ENCODE measurements at regions not wholly inside any gene's neighbourhood (a gene's known extent, or its start where the extent isn't known, plus 50 kb on each side); places are given as distances from the start of the nearest gene placed in this dataset.

DNA sequence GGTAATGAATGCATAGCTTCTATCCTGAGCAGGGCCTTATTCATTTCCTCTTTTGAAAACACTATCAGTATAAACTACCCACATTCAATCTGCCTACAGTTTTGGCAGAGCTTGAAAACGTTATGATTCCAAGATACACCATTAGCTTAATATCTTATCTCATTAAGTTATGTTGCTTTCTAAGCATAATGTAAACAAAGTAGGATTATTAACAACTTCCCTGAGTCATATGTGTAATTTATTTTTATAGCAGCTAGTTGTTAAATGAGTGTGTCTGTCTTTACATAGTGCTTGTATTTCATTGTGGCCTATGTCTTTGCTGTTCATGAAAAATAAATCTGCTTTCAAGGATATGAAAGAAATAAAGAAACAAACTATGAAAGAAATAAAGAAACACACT is 106.2 kb upstream of the DLX6 start:
- Histone ChIP-seq H3K23ac (ENCODE audit: low read depth, low read length) (no peak overlapping the region), H4K5ac (ENCODE audit: low read depth, low read length) (no peak overlapping the region), H3K14ac (replicated peaks; ENCODE audit: low read depth, low read length) (no peak overlapping the region), H4K91ac (ENCODE audit: insufficient read depth, low read depth, low read length) (no peak overlapping the region), H2AFZ (replicated peaks; ENCODE audit: low read length, poor library complexity) (no peak overlapping the region), H3K4ac (ENCODE audit: low read depth, low read length) (no peak overlapping the region), H3K4me2 (ENCODE audit: low read depth, low read length) (no peak overlapping the region), H3K36me3 (ENCODE audit: control insufficient read depth, insufficient read depth, low read length) (no peaks in the 10 kb centered on the region), H3K79me1 (ENCODE audit: low read depth in 1 of 2, low read length in 2 of 2) (no peaks in the 10 kb centered on the region), H2BK15ac (ENCODE audit: low read depth, low read length) (no peak overlapping the region), H4K20me1 (ENCODE audit: insufficient read depth, low read length) (no peaks in the 10 kb centered on the region), H3K27me3 (ENCODE audit: control insufficient read depth, insufficient read depth, low read length) (no peaks in the 10 kb centered on the region), H2BK20ac (ENCODE audit: low read depth, low read length) (no peak overlapping the region), H3K56ac (ENCODE audit: extremely low read depth, insufficient read depth, low read length) (no peak overlapping the region), H3K4me3 (ENCODE audit: insufficient read depth, low read depth, low read length) (no peak overlapping the region), H3K27ac (ENCODE audit: insufficient read depth, low read length) (no peak overlapping the region), H2AK5ac (ENCODE audit: low read depth, low read length) (no peak overlapping the region), H2BK5ac (ENCODE audit: low read depth, low read length, poor library complexity, severe bottlenecking) (no peak overlapping the region), H3K9ac (ENCODE audit: low read depth, low read length) (no peak overlapping the region), H3K9me1 (ENCODE audit: insufficient read depth, low read length) (no peaks in the 10 kb centered on the region), H3K9me3 (ENCODE audit: control insufficient read depth, insufficient read depth, low read length) (no peaks in the 10 kb centered on the region), H3K4me1 (ENCODE audit: control insufficient read depth, insufficient read depth, low read length) (no peaks in the 10 kb centered on the region), H2BK120ac (ENCODE audit: low read depth, low read length) (no peak overlapping the region), H3K18ac (ENCODE audit: low read depth, low read length) (no peak overlapping the region), H2AK9ac (replicated peaks; ENCODE audit: low read depth, low read length, poor library complexity) (no peak overlapping the region), H4K8ac (ENCODE audit: low read depth in 2 of 2, low read length in 2 of 2) (no peak overlapping the region)
- no TSS peak for BruUV-seq (replicated peaks)
- ATAC-seq (ENCODE audit: low read depth) (no peak), DNase-seq (no peak)
- intact Hi-C loops (cut with micrococcal nuclease) (no loop called here), in situ Hi-C loops (cut with MboI; ENCODE audit: low sequenced_read_pairs) (no loop called here), dilution Hi-C loops (cut with HindIII; ENCODE audit: low sequenced_read_pairs, unreplicated experiment) (no loop called here)
- CTCF ChIA-PET = interaction anchor here (0.6 kb wide), 1 partner anchor 25 kb away, joined by 3 read pairs; no protein-coding TSS in a partner anchor
- WGBS, 2 experiments (ENCODE audit: extremely low coverage in 2 of 2, insufficient read length in 1 of 2) = no CpG with 5 or more reads among the region's 1 CpG
- POLR2A ChIA-PET (ENCODE audit: unreplicated experiment) = no interaction called here
- no peak for TF ChIP-seq RCOR1 (IDR thresholded peaks at IDR 0.05; ENCODE audit: insufficient replicate concordance, low read length)
- no peak for TF ChIP-seq POLR2A (IDR thresholded peaks at IDR 0.05; ENCODE audit: low read depth, low read length)
- TF ChIP-seq, protein P1, sequence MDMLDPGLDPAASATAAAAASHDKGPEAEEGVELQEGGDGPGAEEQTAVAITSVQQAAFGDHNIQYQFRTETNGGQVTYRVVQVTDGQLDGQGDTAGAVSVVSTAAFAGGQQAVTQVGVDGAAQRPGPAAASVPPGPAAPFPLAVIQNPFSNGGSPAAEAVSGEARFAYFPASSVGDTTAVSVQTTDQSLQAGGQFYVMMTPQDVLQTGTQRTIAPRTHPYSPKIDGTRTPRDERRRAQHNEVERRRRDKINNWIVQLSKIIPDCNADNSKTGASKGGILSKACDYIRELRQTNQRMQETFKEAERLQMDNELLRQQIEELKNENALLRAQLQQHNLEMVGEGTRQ (IDR thresholded peaks at IDR 0.05; ENCODE audit: low read depth, low read length) = no peak
- no peak for TF ChIP-seq FOS (IDR thresholded peaks at IDR 0.05; ENCODE audit: low read depth, low read length)
- no peak for TF ChIP-seq MXI1 (IDR thresholded peaks at IDR 0.05; ENCODE audit: borderline replicate concordance, low read depth, low read length)
- TF ChIP-seq RAD21 (IDR thresholded peaks at IDR 0.05; ENCODE audit: low read length) = no peak
- TF ChIP-seq CEBPB (IDR thresholded peaks at IDR 0.05; ENCODE audit: low read depth, low read length) = no peak
- no peak for TF ChIP-seq MAFK (IDR thresholded peaks at IDR 0.05; ENCODE audit: low read depth, low read length)
- TF ChIP-seq, protein P2, sequence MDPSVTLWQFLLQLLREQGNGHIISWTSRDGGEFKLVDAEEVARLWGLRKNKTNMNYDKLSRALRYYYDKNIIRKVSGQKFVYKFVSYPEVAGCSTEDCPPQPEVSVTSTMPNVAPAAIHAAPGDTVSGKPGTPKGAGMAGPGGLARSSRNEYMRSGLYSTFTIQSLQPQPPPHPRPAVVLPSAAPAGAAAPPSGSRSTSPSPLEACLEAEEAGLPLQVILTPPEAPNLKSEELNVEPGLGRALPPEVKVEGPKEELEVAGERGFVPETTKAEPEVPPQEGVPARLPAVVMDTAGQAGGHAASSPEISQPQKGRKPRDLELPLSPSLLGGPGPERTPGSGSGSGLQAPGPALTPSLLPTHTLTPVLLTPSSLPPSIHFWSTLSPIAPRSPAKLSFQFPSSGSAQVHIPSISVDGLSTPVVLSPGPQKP (IDR thresholded peaks at IDR 0.05; ENCODE audit: borderline replicate concordance, low read depth, low read length) = no peak
- TF ChIP-seq MAZ (IDR thresholded peaks at IDR 0.05; ENCODE audit: borderline replicate concordance, low read depth, low read length) = no peak
- TF ChIP-seq RFX5 (IDR thresholded peaks at IDR 0.05; ENCODE audit: low read depth, low read length) = no peak
